Stimulated activated CD8-positive, alpha-beta memory T cell treated with anti-CD3 and anti-CD28 coated beads, Interleukin-12 subunit alpha, Interleukin-12 subunit beta, amount 100 ng/mL, for 1 hour (primary cell): ENCODE measurements at regions not wholly inside any gene's neighbourhood (a gene's known extent, or its start where the extent isn't known, plus 50 kb on each side); places are given as distances from the start of the nearest gene placed in this dataset.

ENCODE experiments used
- DNase-seq: peaks from one replicate; pipeline ENCODE4 v3.0.0-alpha.2; 2020; ENCODE audit warnings: low read depth

GRCh38 chr4:74649193-74649592 lies 145.1 kb downstream of the BTC start:
- DNase-seq: no peak

- no peak for DNase-seq
These were observed 143.1 kb downstream of the BTC start for GRCh38 chr4:74651198-74651597.

GRCh38 chr4:74653331-74654229 lies 140.7 kb downstream of the BTC start:
- no peak for DNase-seq

DNA sequence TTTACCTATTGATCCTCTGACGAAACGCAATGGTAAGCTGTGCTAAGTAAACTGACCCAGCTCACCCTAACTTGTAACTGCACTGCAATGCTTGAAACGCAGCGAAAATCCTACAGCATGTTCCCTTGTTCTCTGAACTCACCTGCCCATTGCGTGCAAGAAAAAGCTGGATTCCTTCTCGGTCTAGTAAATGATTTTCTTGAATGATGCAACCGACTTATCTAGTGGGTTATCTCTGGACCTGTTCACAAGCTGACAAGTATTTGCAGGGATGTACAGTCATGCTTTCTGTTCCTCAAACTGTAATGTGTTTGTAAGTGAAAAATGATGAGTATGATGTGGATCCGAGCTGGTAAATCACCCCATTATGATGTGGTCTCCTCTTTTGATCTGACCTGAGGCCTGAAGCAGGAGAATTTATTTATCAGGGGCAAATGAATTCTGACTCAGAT lies 140.1 kb downstream of the BTC start:
- no peak for DNase-seq

DNA sequence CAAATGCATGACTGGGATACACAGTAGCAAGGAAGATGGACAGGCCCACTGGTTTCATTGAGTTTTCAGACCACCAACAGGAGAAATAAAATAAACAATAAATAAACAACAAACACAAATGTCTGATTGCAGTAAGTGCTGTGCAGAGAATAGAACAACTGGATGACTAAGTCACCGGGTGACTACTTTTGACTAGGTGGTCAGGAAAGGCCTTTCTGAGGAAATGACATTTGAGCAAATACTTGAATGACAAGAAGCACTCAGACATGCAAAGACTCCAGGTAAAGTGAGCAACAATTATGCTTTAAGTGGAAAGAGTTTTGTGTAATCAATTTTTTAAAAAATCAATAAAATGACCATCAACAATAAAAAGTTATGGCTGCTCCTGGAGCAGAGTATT lies 137.7 kb downstream of the BTC start:
- no peak for DNase-seq

DNA sequence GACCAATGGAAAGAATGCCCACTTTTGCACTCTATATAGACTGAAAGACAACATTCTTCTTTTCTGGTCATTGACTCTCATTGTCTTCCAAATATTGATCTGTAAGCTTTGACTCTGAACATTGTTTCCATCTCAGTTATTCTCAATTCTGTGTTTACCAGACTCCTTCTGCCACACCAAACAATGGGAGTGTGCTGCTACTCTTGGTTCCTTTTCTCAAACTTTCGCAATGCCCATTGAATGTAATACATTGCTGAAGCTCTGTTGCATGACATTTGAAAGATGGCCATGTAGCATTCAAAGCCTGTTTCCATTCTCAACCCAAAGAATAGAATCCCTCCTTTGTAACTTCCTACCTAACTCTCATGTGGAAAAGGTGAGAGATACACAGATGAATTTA lies 136.2 kb downstream of the BTC start:
- DNase-seq: no peak

- DNase-seq: no peak
These were observed 134.5 kb downstream of the BTC start for GRCh38 chr4:74659576-74660411.

GRCh38 chr4:74660866-74661265 lies 133.5 kb downstream of the BTC start:
- no peak for DNase-seq

- no peak for DNase-seq
These were observed 132.7 kb downstream of the BTC start for GRCh38 chr4:74661427-74662201.

DNA sequence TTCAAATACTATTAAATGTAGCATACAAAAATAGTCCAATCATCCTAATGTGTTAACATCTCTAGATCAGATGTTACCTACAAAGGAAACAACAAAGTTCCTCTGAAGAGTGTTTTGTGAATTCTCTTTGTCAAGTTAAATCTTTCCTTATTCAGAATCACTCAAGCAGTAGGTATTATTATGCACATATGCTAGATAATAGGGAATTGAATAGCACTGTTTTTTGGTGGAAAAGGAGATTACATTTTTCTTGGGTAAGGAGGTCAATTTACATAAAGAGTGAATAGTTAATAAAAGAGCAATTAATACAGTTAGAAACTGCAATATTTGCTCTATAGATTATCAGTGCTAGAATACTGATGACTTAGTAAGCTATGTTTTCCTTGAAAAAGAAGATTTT lies 130.7 kb downstream of the BTC start:
- no peak for DNase-seq

- no peak for DNase-seq
These were observed 129.0 kb downstream of the BTC start for GRCh38 chr4:74665346-74665745.

DNA sequence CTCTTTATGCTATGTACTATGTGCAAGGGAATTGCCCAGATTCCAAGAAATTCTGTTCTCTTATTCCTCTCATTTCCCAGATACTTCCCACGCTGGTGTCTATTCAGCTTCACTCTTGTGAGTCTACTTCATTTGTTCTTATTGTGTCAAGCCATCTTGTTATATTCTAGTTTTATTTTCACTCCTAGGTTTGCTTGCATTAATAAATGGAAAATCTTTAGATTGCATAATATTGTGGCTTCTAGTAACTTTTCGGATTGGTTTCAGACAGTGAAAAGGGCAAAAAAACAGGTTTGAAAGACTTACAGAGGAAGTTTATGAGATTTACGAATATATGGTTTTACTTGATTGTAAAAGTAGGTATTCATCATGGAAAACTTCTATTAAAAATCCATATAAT lies 128.4 kb downstream of the BTC start:
- no peak for DNase-seq

- no peak for DNase-seq
These were observed 126.9 kb downstream of the BTC start for GRCh38 chr4:74667438-74667837.

DNA sequence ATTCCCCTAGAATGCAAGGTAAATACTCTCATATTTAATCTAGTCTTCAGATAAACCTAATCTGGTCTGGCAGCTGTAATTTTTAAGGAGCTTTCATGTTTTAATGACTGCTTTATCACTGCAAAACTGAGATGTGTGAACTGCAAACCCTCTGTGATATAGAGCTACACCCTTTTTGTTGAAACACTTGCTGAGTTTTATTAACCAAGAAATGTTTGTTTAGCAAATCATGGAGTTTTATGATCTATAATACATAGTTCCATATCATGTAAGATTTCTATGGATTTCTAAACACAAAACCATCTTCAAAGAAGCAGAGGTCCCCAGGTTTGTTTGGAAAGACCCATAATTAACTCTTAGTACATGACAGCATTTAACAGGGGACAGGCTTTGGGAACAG lies 126.4 kb downstream of the BTC start:
- no peak for DNase-seq

- DNase-seq: no peak
These were observed 124.6 kb downstream of the BTC start for GRCh38 chr4:74669702-74670101.

DNA sequence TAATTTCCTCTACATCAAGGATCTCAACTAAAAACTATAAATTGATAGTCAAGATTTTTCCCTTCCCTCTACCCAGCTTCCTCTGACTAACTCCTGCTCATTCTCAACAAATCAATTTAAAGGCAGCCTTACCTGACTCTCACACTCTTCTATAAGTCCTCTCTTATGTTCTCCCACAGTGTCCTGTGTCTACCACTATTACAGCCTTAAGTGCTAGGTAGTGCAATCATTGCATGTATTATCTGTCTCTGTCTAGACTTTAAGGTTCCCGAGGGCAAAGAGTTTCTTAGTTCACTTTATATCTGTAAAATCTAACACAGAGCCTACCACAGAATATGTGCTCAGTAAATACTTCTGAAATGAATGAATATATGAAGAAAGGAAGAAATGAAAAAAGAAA lies 123.7 kb downstream of the BTC start:
- DNase-seq: no peak

DNA sequence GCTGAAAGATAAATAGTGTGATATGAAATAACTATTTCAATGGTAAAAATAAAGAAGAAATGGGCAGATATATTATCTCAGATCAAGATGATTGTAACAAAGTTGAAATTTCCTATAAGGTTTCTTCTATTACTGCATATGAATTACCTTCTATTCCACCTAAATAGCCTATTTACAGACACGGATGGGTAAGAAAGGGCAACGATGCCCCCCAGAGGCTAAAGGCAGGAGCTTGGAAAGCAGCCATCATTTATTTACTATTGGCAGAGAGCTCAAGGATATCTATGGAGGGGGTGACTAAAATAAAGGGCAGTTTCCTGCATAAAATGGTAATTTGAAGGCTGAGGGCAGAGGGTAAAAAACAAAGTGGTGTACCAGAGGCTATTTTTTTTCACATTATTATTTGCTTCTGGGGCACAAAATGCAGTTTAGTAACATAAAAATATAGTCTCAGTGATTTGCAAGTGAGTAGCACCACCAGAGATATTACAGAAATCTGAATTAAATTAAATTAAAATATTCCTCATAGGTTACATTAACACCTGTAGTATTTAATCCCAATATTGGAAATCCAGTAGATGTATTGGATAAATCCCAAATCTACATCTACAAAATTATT lies 123.1 kb downstream of the BTC start:
- peak; percentile 12 for DNase-seq

- no peak for DNase-seq
These were observed 119.6 kb downstream of the BTC start for GRCh38 chr4:74674750-74675149.

- DNase-seq: no peak
These were observed 118.5 kb downstream of the BTC start for GRCh38 chr4:74675673-74676279.

DNA sequence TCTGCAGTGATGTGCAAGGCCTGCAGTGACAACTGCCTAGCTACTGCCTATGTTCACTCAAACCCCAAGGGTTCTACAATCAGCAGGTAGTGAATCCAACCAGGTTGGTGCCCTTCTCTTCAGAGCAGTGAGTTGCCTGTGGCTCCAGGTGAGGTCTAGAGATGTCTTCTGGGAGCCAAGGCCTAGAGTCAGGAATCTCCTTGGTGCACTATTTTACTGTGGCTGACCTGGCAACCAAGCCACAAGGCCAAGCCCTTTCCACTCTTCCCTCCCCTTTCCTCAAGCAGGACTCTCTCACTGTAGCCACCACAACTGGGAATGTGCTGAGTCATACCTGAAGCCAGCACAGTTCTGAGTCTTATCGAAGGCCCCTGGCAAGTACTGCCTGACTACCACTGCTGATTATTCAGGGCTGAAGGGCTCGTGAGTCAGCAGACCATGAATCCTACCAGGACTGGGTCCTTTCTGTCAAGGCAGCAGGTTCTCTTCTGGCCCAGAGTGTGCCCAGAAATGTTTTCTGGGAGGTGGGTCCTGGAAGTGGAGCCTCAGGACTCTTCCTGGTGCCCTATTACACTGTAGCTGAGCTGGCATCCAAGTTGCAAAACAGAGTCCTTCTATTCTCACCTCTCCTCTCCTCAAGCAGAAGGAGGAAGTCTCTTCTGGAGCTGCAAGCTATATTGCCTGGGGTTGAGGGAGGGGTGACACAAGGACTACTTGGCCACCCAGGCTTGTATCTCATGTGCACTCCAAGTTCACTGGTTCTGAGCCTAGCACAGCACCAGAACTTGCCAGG lies 111.6 kb downstream of the BTC start:
- no peak for DNase-seq

DNA sequence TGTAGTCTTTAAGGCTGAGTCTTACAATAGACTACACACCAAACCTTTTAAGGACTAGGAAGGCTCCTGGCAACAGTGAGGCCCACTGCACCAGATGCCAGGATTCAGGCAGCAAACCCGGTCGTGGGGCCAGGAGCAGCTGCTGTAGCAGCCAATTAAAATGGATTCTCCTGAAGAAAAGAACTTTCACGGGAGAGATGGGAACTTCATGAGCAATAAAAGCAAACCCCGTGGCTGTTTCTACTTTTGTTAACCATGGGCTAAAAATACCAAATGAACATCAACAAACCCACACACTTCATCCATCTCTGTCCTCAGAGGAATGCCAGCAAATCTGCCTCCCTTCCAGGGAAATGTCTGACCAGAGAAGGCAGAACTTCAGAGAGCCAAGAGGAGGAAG lies 101.4 kb downstream of the BTC start:
- no peak for DNase-seq
